ENCODE measurements at regions not wholly inside any gene's neighbourhood (a gene's known extent, or its start where the extent isn't known, plus 50 kb on each side); places are given as distances from the start of the nearest gene placed in this dataset.

DNA sequence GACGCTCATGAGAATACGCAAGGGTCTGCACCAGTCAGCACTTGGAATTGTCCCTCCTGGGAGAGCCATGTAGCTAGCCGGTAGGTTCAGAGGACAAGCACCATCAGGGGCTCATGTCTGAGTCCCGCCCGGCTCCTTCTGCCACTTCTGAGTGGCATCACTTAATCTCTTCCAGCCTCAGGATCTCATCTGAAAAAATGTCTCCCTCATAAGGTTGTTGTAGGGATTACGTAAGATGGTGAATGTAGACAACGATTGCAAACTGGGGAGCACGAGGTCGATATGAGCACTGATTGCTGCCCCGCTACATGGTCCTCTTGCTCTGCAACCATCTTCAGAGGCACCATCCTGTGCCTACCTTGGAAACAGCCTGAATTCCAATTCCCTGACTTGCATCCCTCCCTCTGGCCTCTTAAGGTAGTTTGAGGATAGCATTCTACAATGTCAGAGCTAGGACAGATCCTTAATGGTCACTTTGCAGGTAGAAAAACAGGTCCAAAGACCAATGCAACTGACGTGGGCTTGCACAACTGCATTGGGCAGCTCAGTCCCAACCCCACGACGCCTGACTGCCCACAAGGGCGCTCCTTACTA, 115.8 kb upstream of the TMEM45B start:
- WGBS, result 93% methylated on average over 14 of the region's 14 CpGs
- DNase-seq (ENCODE audit: low read depth in 6 of 9, low spot score in 9 of 9), result no peak
- Histone ChIP-seq H3K27ac (ENCODE audit: low read depth in 1 of 2, low read length in 1 of 2) (no peak overlapping the region), H3K4me1 (ENCODE audit: control insufficient read depth in 2 of 2, insufficient read depth in 2 of 2, low read length in 2 of 2) (no peaks in the 10 kb centered on the region), H3K27me3 (ENCODE audit: control insufficient read depth in 2 of 2, insufficient read depth in 1 of 2, low read length in 1 of 2) (no peaks in the 10 kb centered on the region), H3K36me3 (ENCODE audit: control insufficient read depth in 2 of 2, insufficient read depth in 2 of 2, low read length in 1 of 2) (no peaks in the 10 kb centered on the region), H3K9me3 (ENCODE audit: control insufficient read depth in 2 of 2, insufficient read depth in 1 of 2, low read length in 1 of 2) (no peaks in the 10 kb centered on the region), H3K4me3 (ENCODE audit: low read length in 2 of 2) (no peak overlapping the region)

DNA sequence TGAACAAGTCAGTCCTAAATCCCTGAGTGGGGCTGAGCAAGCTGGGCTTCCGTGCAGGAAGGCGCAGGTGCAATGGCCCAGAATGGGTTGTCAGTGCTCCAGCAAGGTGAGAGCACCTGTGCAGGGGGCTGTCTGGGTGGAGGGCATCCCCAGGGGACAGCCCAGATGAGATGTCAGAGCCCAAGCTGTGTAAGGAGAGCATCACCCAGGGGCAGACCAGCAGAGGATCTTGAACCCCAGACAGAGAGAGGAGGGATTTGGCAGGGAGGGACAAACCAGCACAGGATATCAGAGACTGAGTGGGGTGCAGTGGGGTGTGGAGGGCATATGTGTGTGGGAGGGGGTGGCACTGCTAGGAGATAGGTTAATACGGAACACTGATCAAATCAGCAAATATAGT, 114.9 kb upstream of the TMEM45B start:
- Histone ChIP-seq H3K4me3 (ENCODE audit: low read length in 2 of 2) (no peak overlapping the region), H3K27ac (ENCODE audit: low read depth in 1 of 2, low read length in 1 of 2) (no peak overlapping the region), H3K27me3 (ENCODE audit: control insufficient read depth in 2 of 2, insufficient read depth in 1 of 2, low read length in 1 of 2) (no peaks in the 10 kb centered on the region)

GRCh38 chr11:129701706-129702105, 113.9 kb upstream of the TMEM45B start:
- DNase-seq (ENCODE audit: low read depth in 6 of 9, low spot score in 9 of 9), result no peak
- Histone ChIP-seq H3K27ac (ENCODE audit: low read depth in 1 of 2, low read length in 1 of 2) (no peak overlapping the region), H3K4me3 (ENCODE audit: low read length in 2 of 2) (no peak overlapping the region), H3K27me3 (ENCODE audit: control insufficient read depth in 2 of 2, insufficient read depth in 1 of 2, low read length in 1 of 2) (no peaks in the 10 kb centered on the region), H3K4me1 (ENCODE audit: control insufficient read depth in 2 of 2, insufficient read depth in 2 of 2, low read length in 2 of 2) (no peaks in the 10 kb centered on the region), H3K36me3 (ENCODE audit: control insufficient read depth in 2 of 2, insufficient read depth in 2 of 2, low read length in 1 of 2) (no peaks in the 10 kb centered on the region), H3K9me3 (ENCODE audit: control insufficient read depth in 2 of 2, insufficient read depth in 1 of 2, low read length in 1 of 2) (no peaks in the 10 kb centered on the region)
- 91% methylated on average over 6 of the region's 6 CpGs for WGBS

More for the DNA sequence above, 114.9 kb upstream of the TMEM45B start:
- no peak for DNase-seq (ENCODE audit: low read depth in 6 of 9, low spot score in 9 of 9)
- 95% methylated on average over 3 of the region's 3 CpGs for WGBS
- H3K36me3 ChIP-seq (ENCODE audit: control insufficient read depth in 2 of 2, insufficient read depth in 2 of 2, low read length in 1 of 2), result no peaks in the 10 kb centered on the region
- H3K4me1 ChIP-seq (ENCODE audit: control insufficient read depth in 2 of 2, insufficient read depth in 2 of 2, low read length in 2 of 2), result no peaks in the 10 kb centered on the region
- no peaks in the 10 kb centered on the region for H3K9me3 ChIP-seq (ENCODE audit: control insufficient read depth in 2 of 2, insufficient read depth in 1 of 2, low read length in 1 of 2)

GRCh38 chr11:129702410-129703398, 112.9 kb upstream of the TMEM45B start:
- Histone ChIP-seq H3K9me3 (ENCODE audit: control insufficient read depth in 2 of 2, insufficient read depth in 1 of 2, low read length in 1 of 2) (no peaks in the 10 kb centered on the region), H3K36me3 (ENCODE audit: control insufficient read depth in 2 of 2, insufficient read depth in 2 of 2, low read length in 1 of 2) (no peaks in the 10 kb centered on the region), H3K27ac (ENCODE audit: low read depth in 1 of 2, low read length in 1 of 2) (no peak overlapping the region), H3K4me3 (ENCODE audit: low read length in 2 of 2) (no peak overlapping the region), H3K27me3 (ENCODE audit: control insufficient read depth in 2 of 2, insufficient read depth in 1 of 2, low read length in 1 of 2) (no peaks in the 10 kb centered on the region), H3K4me1 (ENCODE audit: control insufficient read depth in 2 of 2, insufficient read depth in 2 of 2, low read length in 2 of 2) (no peaks in the 10 kb centered on the region)
- DNase-seq (ENCODE audit: low read depth in 6 of 9, low spot score in 9 of 9), result no peak
- 94% methylated on average over 14 of the region's 14 CpGs for WGBS

DNA sequence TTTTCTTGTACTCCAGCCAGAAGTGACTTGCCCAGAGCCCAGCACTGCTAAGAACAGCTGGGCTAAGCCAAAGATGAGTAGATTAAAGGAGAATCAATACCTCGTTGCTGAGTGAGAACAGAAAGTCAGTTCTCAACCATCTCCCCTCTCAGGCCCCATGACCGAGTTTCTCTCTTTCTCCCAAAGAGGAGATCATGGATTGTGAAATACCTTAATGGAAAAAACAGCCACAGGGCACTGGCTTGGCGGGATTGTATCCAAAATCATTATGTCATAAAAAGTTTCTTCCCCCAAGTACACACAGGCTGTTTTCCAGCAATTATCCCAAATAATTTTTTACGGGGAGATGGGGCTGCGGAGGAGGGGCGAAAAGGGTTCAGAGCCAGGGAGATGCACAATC, 111.8 kb upstream of the TMEM45B start:
- 90% methylated on average over 6 of the region's 6 CpGs for WGBS
- H3K27ac ChIP-seq (ENCODE audit: low read depth in 1 of 2, low read length in 1 of 2), result no peak overlapping the region
- DNase-seq (ENCODE audit: low read depth in 6 of 9, low spot score in 9 of 9), result no peak

GRCh38 chr11:129704831-129705230, 110.8 kb upstream of the TMEM45B start:
- Histone ChIP-seq H3K9me3 (ENCODE audit: control insufficient read depth in 2 of 2, insufficient read depth in 1 of 2, low read length in 1 of 2) (no peaks in the 10 kb centered on the region), H3K27ac (ENCODE audit: low read depth in 1 of 2, low read length in 1 of 2) (no peak overlapping the region), H3K36me3 (ENCODE audit: control insufficient read depth in 2 of 2, insufficient read depth in 2 of 2, low read length in 1 of 2) (no peaks in the 10 kb centered on the region), H3K4me1 (ENCODE audit: control insufficient read depth in 2 of 2, insufficient read depth in 2 of 2, low read length in 2 of 2) (no peaks in the 10 kb centered on the region), H3K4me3 (ENCODE audit: low read length in 2 of 2) (no peak overlapping the region), H3K27me3 (ENCODE audit: control insufficient read depth in 2 of 2, insufficient read depth in 1 of 2, low read length in 1 of 2) (no peaks in the 10 kb centered on the region)
- 92% methylated on average over 3 of the region's 3 CpGs for WGBS
- DNase-seq (ENCODE audit: low read depth in 6 of 9, low spot score in 9 of 9), result no peak

More for the DNA sequence above, 111.8 kb upstream of the TMEM45B start:
- no peaks in the 10 kb centered on the region for H3K27me3 ChIP-seq (ENCODE audit: control insufficient read depth in 2 of 2, insufficient read depth in 1 of 2, low read length in 1 of 2)
- no peaks in the 10 kb centered on the region for H3K36me3 ChIP-seq (ENCODE audit: control insufficient read depth in 2 of 2, insufficient read depth in 2 of 2, low read length in 1 of 2)
- no peaks in the 10 kb centered on the region for H3K4me1 ChIP-seq (ENCODE audit: control insufficient read depth in 2 of 2, insufficient read depth in 2 of 2, low read length in 2 of 2)
- no peak overlapping the region for H3K4me3 ChIP-seq (ENCODE audit: low read length in 2 of 2)
- no peaks in the 10 kb centered on the region for H3K9me3 ChIP-seq (ENCODE audit: control insufficient read depth in 2 of 2, insufficient read depth in 1 of 2, low read length in 1 of 2)

- H3K4me3 ChIP-seq (ENCODE audit: low read length in 2 of 2), result no peak overlapping the region
- H3K36me3 ChIP-seq (ENCODE audit: control insufficient read depth in 2 of 2, insufficient read depth in 2 of 2, low read length in 1 of 2), result no peaks in the 10 kb centered on the region
- 90% methylated on average over 8 of the region's 8 CpGs for WGBS
- H3K27me3 ChIP-seq (ENCODE audit: control insufficient read depth in 2 of 2, insufficient read depth in 1 of 2, low read length in 1 of 2), result no peaks in the 10 kb centered on the region
- no peaks in the 10 kb centered on the region for H3K9me3 ChIP-seq (ENCODE audit: control insufficient read depth in 2 of 2, insufficient read depth in 1 of 2, low read length in 1 of 2)
- no peak overlapping the region for H3K27ac ChIP-seq (ENCODE audit: low read depth in 1 of 2, low read length in 1 of 2)
- no peak for DNase-seq (ENCODE audit: low read depth in 6 of 9, low spot score in 9 of 9)
- H3K4me1 ChIP-seq (ENCODE audit: control insufficient read depth in 2 of 2, insufficient read depth in 2 of 2, low read length in 2 of 2), result no peaks in the 10 kb centered on the region
Observed at GRCh38 chr11:129705341-129705740, 110.3 kb upstream of the TMEM45B start.

DNA sequence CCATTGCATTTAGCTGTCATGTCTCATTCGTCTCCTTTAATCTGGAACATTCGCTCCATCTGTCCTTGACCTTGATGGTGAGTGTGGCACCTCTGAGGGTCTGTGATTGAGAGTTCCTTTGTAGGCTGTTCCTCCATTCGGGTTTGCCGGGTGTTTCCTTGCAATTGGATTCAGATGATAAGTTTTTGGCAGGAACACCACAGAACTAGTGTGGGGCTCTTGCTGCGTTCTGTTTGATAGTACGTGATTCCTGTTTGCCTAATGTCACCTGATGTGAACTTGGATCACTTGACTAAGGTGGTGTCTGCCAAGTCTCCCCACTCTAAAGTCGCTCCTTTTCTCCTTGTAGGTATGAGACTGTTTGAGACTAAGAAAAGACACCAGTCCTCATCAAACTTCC, 109.7 kb upstream of the TMEM45B start:
- no peaks in the 10 kb centered on the region for H3K27me3 ChIP-seq (ENCODE audit: control insufficient read depth in 2 of 2, insufficient read depth in 1 of 2, low read length in 1 of 2)
- no peak overlapping the region for H3K27ac ChIP-seq (ENCODE audit: low read depth in 1 of 2, low read length in 1 of 2)
- 92% methylated on average over 7 of the region's 7 CpGs for WGBS
- H3K9me3 ChIP-seq (ENCODE audit: control insufficient read depth in 2 of 2, insufficient read depth in 1 of 2, low read length in 1 of 2), result no peaks in the 10 kb centered on the region
- H3K36me3 ChIP-seq (ENCODE audit: control insufficient read depth in 2 of 2, insufficient read depth in 2 of 2, low read length in 1 of 2), result no peaks in the 10 kb centered on the region
- H3K4me1 ChIP-seq (ENCODE audit: control insufficient read depth in 2 of 2, insufficient read depth in 2 of 2, low read length in 2 of 2), result no peaks in the 10 kb centered on the region
- H3K4me3 ChIP-seq (ENCODE audit: low read length in 2 of 2), result no peak overlapping the region
- DNase-seq (ENCODE audit: low read depth in 6 of 9, low spot score in 9 of 9), result no peak

GRCh38 chr11:129709801-129710398, 105.7 kb upstream of the TMEM45B start:
- Histone ChIP-seq H3K9me3 (ENCODE audit: control insufficient read depth in 2 of 2, insufficient read depth in 1 of 2, low read length in 1 of 2) (no peaks in the 10 kb centered on the region), H3K27ac (ENCODE audit: low read depth in 1 of 2, low read length in 1 of 2) (no peak overlapping the region), H3K4me3 (ENCODE audit: low read length in 2 of 2) (no peak overlapping the region), H3K36me3 (ENCODE audit: control insufficient read depth in 2 of 2, insufficient read depth in 2 of 2, low read length in 1 of 2) (no peaks in the 10 kb centered on the region), H3K27me3 (ENCODE audit: control insufficient read depth in 2 of 2, insufficient read depth in 1 of 2, low read length in 1 of 2) (no peaks in the 10 kb centered on the region), H3K4me1 (ENCODE audit: control insufficient read depth in 2 of 2, insufficient read depth in 2 of 2, low read length in 2 of 2) (no peaks in the 10 kb centered on the region)
- 94% methylated on average over 15 of the region's 15 CpGs for WGBS
- no peak for DNase-seq (ENCODE audit: low read depth in 6 of 9, low spot score in 9 of 9)

All from thymus (tissue), 11 donors.